Neutrophil (primary cell): ENCODE measurements at regions not wholly inside any gene's neighbourhood (a gene's known extent, or its start where the extent isn't known, plus 50 kb on each side); places are given as distances from the start of the nearest gene placed in this dataset.

Experiments used
- H3K27ac ChIP-seq: fragments of 200-600 bp; sonication (generic); 2 replicates; pipeline ENCODE4 v1.5.1; 2016; ENCODE audit warnings: mild to moderate bottlenecking, moderate library complexity
- H3K27me3 ChIP-seq: fragments of 200-600 bp; sonication (generic); 2 replicates; pipeline ENCODE4 v1.6.0; 2016; ENCODE audit warnings: mild to moderate bottlenecking
- H3K36me3 ChIP-seq: fragments of 200-600 bp; sonication (generic); 2 replicates; pipeline ENCODE4 v1.5.1; 2017
- H3K4me1 ChIP-seq, 2 experiments: fragments of 200-600 bp in 1 of 2; sonication (generic) in 1 of 2; 1 replicate in 1 of 2; 2 replicates in 1 of 2; pipeline versions ENCODE4 v1.5.1 to v1.6.1; 2013 to 2016; ENCODE audit warnings: low read depth in 1 of 2, low read length in 1 of 2, mild to moderate bottlenecking in 1 of 2, moderate library complexity in 1 of 2; ENCODE audit not compliant: control insufficient read depth in 1 of 2, insufficient read depth in 1 of 2
- H3K4me3 ChIP-seq, 2 experiments: fragments of 200-600 bp in 1 of 2; sonication (generic) in 1 of 2; 1 replicate in 1 of 2; 2 replicates in 1 of 2; pipeline ENCODE4 v1.5.1; 2013 to 2016; ENCODE audit warnings: low read depth in 1 of 2, low read length in 1 of 2, mild to moderate bottlenecking in 1 of 2, moderate library complexity in 1 of 2
- H3K9me3 ChIP-seq: fragments of 200-600 bp; sonication (generic); 2 replicates; pipeline ENCODE4 v1.5.1; 2016
- TF ChIP-seq, protein P1 (sequence below): fragments of 200-600 bp; sonication (generic); IDR thresholded peaks from 2 replicates; pipeline ENCODE4 v1.5.1; 2016; ENCODE audit warnings: antibody characterized with exemption

DNA sequence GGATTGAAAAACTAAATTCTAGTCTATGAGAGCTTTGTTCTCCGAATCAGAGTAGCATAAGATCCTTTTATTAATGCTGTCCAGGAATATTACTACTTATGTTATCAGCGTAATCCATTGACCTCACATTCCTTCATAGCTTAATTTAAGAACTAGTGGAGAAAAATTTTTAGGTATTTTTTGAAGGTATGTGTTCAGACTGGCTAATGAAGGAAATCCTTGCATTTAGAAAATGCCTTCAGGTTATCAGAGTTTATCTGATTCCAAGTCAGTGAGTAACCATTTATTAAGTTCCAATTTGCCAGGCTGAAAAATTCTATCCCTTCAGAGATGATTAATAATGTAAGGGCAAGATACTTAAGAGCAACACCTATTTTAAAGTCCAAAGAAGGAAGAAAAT lies 338.2 kb upstream of the B3GALT2 start:
- Histone ChIP-seq H3K27me3 (no peaks in the 10 kb centered on the region), H3K4me1 (no peaks in the 10 kb centered on the region), H3K27ac (no peak overlapping the region), H3K4me3 (no peak overlapping the region), H3K9me3 (no peaks in the 10 kb centered on the region), H3K36me3 (no peaks in the 10 kb centered on the region)
- TF ChIP-seq, protein P1, sequence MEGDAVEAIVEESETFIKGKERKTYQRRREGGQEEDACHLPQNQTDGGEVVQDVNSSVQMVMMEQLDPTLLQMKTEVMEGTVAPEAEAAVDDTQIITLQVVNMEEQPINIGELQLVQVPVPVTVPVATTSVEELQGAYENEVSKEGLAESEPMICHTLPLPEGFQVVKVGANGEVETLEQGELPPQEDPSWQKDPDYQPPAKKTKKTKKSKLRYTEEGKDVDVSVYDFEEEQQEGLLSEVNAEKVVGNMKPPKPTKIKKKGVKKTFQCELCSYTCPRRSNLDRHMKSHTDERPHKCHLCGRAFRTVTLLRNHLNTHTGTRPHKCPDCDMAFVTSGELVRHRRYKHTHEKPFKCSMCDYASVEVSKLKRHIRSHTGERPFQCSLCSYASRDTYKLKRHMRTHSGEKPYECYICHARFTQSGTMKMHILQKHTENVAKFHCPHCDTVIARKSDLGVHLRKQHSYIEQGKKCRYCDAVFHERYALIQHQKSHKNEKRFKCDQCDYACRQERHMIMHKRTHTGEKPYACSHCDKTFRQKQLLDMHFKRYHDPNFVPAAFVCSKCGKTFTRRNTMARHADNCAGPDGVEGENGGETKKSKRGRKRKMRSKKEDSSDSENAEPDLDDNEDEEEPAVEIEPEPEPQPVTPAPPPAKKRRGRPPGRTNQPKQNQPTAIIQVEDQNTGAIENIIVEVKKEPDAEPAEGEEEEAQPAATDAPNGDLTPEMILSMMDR: no peak

DNA sequence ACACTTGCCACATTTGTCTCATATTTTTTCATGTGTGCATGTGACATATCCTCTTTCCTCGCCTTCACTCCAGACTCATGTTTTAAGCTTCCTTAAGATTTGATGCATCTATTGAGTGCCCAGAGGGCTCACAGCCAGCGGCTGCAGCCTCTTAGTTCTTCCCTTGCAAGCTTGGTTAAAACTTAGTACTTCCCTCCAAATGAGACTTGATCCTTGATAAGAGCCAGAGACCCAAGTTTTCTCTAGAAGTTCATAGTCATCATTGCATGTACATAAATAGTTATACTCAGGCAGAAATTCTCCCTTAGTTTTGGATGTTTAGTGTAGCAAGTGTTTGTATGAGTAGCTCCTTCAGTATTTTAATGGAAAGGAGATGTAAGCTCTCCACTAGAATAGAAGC lies 337.6 kb upstream of the B3GALT2 start:
- Histone ChIP-seq H3K4me1 (no peaks in the 10 kb centered on the region), H3K27me3 (no peaks in the 10 kb centered on the region), H3K9me3 (no peaks in the 10 kb centered on the region), H3K4me3 (no peak overlapping the region), H3K36me3 (no peaks in the 10 kb centered on the region), H3K27ac (no peak overlapping the region)
- TF ChIP-seq, protein P1: no peak

DNA sequence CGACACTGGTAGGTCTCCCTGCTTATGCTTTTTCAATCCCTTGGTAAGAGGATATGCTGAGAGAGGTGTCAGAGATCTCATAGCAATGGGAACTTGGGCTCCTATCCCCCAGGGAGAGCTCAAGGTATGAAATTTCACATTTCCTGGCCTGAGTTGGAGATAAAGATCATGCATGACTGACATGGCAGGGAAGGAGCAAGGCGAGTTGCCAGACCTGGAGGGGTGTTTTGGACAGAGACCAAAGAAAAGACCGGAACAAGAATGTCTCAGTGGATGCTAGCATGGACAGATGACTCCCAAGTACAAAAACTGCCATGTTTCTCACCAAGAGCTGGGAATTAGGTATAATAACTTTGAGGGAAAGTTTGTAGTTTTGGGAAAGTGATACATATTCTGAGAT lies 334.1 kb upstream of the B3GALT2 start:
- Histone ChIP-seq H3K36me3 (no peaks in the 10 kb centered on the region), H3K4me3 (no peak overlapping the region), H3K27ac (no peak overlapping the region), H3K27me3 (no peaks in the 10 kb centered on the region), H3K9me3 (no peaks in the 10 kb centered on the region), H3K4me1 (no peaks in the 10 kb centered on the region)
- TF ChIP-seq, protein P1: no peak

DNA sequence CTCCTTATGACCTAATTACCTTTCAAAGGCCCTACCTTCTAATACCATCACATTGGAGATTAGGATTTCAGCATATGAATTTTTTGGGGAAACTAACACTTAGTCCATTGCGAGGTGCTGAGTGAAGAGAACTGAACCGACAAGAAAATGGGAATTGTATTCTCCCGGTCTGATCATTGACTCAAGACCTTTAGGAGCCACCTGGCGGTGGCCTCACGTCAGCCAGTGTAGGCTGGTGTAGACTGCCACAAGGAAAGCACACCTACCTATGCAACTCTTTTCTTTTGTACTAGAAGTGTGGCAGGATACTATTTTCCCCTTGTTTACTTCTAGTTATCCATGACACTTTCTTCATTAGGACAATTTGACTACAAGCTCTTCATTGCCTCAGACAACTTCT lies 333.5 kb upstream of the B3GALT2 start:
- TF ChIP-seq, protein P1: no peak
- Histone ChIP-seq H3K4me3 (no peak overlapping the region), H3K4me1 (no peaks in the 10 kb centered on the region), H3K9me3 (no peaks in the 10 kb centered on the region), H3K36me3 (no peaks in the 10 kb centered on the region), H3K27ac (no peak overlapping the region), H3K27me3 (no peaks in the 10 kb centered on the region)

DNA sequence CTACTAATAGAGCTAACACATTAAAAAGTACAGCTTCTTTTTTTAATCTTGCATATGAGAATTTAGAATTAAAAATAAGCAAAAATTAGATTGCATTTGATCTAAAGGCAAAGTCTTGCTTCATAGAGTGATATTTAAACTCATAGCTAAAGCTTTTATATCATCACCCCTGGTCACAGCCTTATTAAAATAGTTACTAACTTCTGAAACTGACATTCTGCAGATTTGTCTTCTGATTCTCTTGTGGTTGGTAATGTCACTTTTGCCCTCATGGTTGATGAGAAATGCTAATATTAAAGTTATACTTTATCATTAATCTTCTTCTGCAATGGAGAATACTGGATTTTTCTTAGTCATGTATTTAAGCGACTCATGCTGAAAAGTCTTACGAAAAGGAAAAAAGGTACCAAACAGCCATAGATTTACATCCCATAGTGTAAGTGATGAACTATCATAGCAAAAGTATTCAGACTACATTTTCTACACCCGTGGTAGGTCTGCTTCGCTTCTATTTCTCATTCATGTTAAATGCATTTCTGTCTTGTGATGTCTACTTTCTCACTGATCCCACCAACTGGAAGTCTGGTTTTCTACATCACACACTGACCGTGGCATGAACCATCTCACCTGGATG lies 330.5 kb upstream of the B3GALT2 start:
- no peaks in the 10 kb centered on the region for H3K9me3 ChIP-seq
- H3K36me3 ChIP-seq: no peaks in the 10 kb centered on the region
- no peak overlapping the region for H3K4me3 ChIP-seq
- no peaks in the 10 kb centered on the region for H3K27me3 ChIP-seq
- no peaks in the 10 kb centered on the region for H3K4me1 ChIP-seq
- TF ChIP-seq, protein P1: no peak
- H3K27ac ChIP-seq: no peak overlapping the region

DNA sequence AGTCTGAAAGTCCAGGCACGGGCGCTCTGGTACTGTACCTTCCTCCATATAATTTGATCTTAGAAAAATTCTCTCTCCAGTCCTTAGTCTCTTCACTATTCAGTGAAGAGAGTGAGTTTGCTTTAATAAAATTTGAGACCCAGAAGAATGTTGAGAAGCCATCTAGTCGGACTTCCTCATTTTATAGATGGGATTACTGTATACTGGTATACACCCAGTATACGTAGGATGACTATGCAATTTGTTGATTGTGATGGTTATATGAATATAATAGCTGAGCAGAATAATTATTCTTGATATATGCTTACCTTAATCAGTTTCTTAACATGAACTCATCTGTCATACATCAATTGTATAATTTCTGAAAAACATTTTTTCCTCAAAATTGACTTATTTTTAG lies 328.0 kb upstream of the B3GALT2 start:
- H3K27me3 ChIP-seq: no peaks in the 10 kb centered on the region
- TF ChIP-seq, protein P1: no peak
- H3K9me3 ChIP-seq: no peaks in the 10 kb centered on the region
- H3K4me1 ChIP-seq: no peaks in the 10 kb centered on the region
- H3K4me3 ChIP-seq: no peak overlapping the region
- H3K27ac ChIP-seq: no peak overlapping the region
- no peaks in the 10 kb centered on the region for H3K36me3 ChIP-seq
